Left lung (tissue), 4 donors: ENCODE measurements at regions not wholly inside any gene's neighbourhood (a gene's known extent, or its start where the extent isn't known, plus 50 kb on each side); places are given as distances from the start of the nearest gene placed in this dataset.
"Not testable (repeated sequence)": the region's sequence is repeated elsewhere in the genome, so short reads cannot be mapped to it uniquely, and the experiment has no call there.

ENCODE experiments used
- ATAC-seq: fragments of 200-7000 bp; cut with Tn5 transposase; one replicate; pipeline ENCODE4 v1.9.1; 2020; ENCODE audit warnings: moderate library complexity
- DNase-seq, 4 donors: peaks; one replicate each; pipeline ENCODE4 v3.0.0-alpha.2; 2013 to 2020
- H3K27ac ChIP-seq, 2 donors: fragments of 200-600 bp; sonication (generic) in 1 of 2; one replicate each; pipeline versions ENCODE4 v1.5.0 to v1.8.0; 2020 to 2021
- H3K27me3 ChIP-seq, 2 donors: fragments of 200-600 bp; sonication (generic) in 1 of 2; one replicate each; pipeline versions ENCODE4 v1.5.0 to v1.8.0; 2020 to 2021
- H3K36me3 ChIP-seq, 2 donors: fragments of 200-600 bp; sonication (generic) in 1 of 2; one replicate each; pipeline versions ENCODE4 v1.5.0 to v1.8.0; 2020 to 2021
- H3K4me1 ChIP-seq, 2 donors: fragments of 200-600 bp; one replicate each; pipeline ENCODE4 v1.8.0; 2021
- H3K4me3 ChIP-seq, 2 donors: fragments of 200-600 bp; sonication (generic) in 1 of 2; one replicate each; pipeline versions ENCODE4 v1.5.0 to v1.8.0; 2020 to 2021; ENCODE audit warnings: mild to moderate bottlenecking in 1 of 2
- H3K9me3 ChIP-seq, 2 donors: fragments of 200-600 bp; sonication (generic) in 1 of 2; one replicate each; pipeline versions ENCODE4 v1.5.0 to v1.8.0; 2020 to 2021
- intact Hi-C, 2 donors: fragments of 100-400 bp; cut with DNase I; formaldehyde crosslinking; loops; one replicate each; pipeline versions ENCODE4 v1.11.2 to v1.14.2; 2022
- TF ChIP-seq, protein P1 (sequence below), 2 donors: fragments of 200-600 bp; sonication (generic) in 1 of 2; IDR thresholded peaks; one replicate each; pipeline versions ENCODE4 v1.5.0 to v1.8.0; 2021; ENCODE audit warnings: antibody characterized with exemption in 2 of 2
- donor health status: DM: no; HTN: yes; CAD: no.
- donor health status: DM: no; HTN: no; CAD: no.

DNA sequence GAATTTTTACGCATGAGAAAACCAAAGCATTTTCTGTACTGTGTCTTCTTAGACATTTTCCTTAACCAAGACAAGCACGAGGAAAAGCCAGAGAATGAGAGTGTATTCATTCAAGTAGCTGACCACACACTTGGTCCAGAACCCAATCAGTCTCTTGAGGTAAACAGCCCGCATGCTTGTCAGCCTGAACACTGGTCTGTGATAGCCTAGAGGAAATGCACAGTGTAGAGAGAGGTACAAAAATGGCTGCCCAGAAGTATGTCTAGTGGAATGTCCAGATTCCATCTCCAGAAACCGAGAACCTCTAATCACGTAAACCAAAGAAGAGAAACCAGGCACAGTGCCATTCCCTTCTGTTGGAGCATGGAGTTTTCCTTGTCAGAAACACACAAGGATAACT, 80.0 kb upstream of the SNX2 start:
- ATAC-seq: no peak
- intact Hi-C loops: no loop called here

DNA sequence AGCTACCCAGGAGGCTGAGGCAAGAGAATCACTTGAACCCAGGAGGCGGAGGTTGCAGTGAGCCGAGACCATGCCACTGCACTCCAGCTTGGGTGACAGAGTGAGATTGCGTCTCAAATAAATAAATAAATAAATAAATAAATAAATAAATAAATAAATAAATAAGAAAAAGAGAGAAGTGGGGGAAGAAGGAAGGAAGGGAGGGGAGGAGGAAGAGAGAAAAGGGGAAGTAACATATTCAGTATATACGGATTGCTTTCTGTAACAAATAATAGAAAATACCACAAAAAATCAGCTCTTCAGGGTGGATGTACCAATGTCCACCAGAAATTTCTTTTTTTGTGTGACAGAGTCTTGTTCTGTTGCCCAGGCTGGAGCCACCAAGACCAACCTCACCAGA, 78.1 kb upstream of the SNX2 start:
- H3K36me3 ChIP-seq, H3K9me3 ChIP-seq, DNase-seq, H3K27me3 ChIP-seq, H3K27ac ChIP-seq, intact Hi-C loops, H3K4me1 ChIP-seq, H3K4me3 ChIP-seq: not testable (repeated sequence)
- ATAC-seq: peak; percentile 37

More for the DNA sequence above, 80.0 kb upstream of the SNX2 start:
- no peak for DNase-seq
- no peaks in the 10 kb centered on the region for H3K36me3 ChIP-seq
- no peak overlapping the region for H3K27ac ChIP-seq
- TF ChIP-seq, protein P1, sequence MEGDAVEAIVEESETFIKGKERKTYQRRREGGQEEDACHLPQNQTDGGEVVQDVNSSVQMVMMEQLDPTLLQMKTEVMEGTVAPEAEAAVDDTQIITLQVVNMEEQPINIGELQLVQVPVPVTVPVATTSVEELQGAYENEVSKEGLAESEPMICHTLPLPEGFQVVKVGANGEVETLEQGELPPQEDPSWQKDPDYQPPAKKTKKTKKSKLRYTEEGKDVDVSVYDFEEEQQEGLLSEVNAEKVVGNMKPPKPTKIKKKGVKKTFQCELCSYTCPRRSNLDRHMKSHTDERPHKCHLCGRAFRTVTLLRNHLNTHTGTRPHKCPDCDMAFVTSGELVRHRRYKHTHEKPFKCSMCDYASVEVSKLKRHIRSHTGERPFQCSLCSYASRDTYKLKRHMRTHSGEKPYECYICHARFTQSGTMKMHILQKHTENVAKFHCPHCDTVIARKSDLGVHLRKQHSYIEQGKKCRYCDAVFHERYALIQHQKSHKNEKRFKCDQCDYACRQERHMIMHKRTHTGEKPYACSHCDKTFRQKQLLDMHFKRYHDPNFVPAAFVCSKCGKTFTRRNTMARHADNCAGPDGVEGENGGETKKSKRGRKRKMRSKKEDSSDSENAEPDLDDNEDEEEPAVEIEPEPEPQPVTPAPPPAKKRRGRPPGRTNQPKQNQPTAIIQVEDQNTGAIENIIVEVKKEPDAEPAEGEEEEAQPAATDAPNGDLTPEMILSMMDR (IDR thresholded peaks at IDR 0.05): no peak
- H3K4me3 ChIP-seq: no peak overlapping the region
- H3K27me3 ChIP-seq: no peaks in the 10 kb centered on the region
- no peaks in the 10 kb centered on the region for H3K4me1 ChIP-seq
- H3K9me3 ChIP-seq: no peaks in the 10 kb centered on the region

DNA sequence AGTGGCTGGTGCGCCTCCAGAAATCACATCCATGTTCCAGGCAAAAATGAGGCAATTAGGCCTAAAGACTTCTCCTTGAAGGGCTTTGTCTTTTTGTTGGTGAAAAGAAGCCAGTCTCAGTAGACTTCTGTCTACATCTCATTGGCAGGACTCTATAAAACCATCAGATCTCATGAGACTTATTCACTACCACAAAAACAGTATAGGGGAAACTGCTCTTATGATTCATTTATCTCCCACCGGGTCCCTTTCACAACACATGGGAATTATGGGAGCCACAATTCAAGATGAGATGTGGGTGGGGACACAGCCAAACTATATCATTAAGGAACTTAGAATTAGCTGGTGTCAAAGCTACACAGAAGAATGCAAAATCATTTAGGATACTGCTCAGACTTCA, 77.7 kb upstream of the SNX2 start:
- TF ChIP-seq, protein P1 (IDR thresholded peaks at IDR 0.05): no peak
- Histone ChIP-seq H3K36me3 (no peaks in the 10 kb centered on the region), H3K4me3 (no peak overlapping the region), H3K4me1 (no peaks in the 10 kb centered on the region), H3K9me3 (no peaks in the 10 kb centered on the region), H3K27ac (no peak overlapping the region), H3K27me3 (no peaks in the 10 kb centered on the region)
- ATAC-seq (no peak), DNase-seq (no peak)
- intact Hi-C loops: no loop called here

DNA sequence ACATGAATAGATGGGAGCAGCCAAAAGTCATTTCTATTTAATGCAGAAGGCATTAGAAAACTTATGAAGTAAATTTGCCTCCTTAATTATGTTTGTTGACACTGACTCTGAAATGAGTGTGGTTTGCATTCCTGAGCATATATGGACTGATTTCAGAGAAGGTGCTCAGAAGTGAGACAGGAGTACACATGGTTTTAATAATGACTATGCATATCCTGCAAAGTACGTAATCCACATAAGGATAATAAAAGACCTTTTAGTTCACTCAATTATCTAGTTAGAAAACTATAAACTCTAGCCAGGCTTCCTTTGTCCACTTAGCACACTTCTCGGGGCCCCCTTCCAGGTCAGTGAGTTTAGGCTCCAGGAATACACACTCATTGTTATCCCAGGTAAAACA, 75.7 kb upstream of the SNX2 start:
- Histone ChIP-seq H3K9me3 (no peaks in the 10 kb centered on the region), H3K4me3 (no peak overlapping the region), H3K27ac (no peak overlapping the region), H3K36me3 (no peaks in the 10 kb centered on the region), H3K4me1 (no peaks in the 10 kb centered on the region), H3K27me3 (no peaks in the 10 kb centered on the region)
- intact Hi-C loops: no loop called here
- TF ChIP-seq, protein P1 (IDR thresholded peaks at IDR 0.05): no peak
- DNase-seq: no peak
- ATAC-seq: no peak

DNA sequence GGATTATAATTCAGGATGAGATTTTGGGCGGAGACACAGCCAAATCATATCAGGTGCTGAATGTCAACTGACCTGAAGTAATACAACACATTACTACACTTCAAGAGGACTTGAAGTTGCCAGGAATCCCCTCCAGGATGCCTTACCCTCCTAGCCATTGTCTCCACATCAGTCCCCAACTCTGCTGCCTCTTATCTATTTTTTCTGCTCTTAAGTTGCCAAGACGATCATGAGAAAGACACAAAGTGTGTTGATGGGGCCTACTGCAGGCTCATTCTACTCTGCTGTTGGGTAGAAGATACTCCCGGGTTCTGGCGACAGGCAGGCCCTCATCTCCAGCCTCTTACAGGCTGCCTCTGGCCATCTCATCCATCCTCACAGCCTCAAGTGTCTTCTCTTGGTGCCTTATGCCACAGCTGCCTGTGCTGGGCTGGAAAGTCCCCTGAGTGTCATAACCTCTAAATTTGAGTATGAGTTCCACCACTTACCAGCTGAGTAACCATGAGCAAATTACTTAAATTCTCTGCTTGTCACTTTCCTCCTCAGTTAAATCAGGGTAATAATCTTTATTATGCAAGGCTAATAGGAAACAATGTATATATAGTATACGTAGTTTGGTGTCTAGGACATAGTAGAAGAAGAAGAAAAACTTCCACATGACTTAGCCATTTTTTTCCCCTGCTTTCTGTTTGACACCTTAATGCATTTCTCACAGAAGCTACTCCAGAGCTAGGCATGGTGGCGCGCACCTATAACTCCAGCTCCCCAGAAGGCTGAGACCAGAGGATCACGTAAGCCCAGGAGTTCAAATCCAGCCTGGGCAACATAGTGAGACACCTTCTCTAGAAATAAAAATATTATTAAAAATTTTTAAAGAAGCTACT, 73.0 kb upstream of the SNX2 start:
- intact Hi-C loops: no loop called here
- DNase-seq (no peak), ATAC-seq (no peak)
- Histone ChIP-seq H3K27me3 (no peaks in the 10 kb centered on the region), H3K9me3 (no peaks in the 10 kb centered on the region), H3K4me3 (no peak overlapping the region), H3K36me3 (no peaks in the 10 kb centered on the region), H3K27ac (no peak overlapping the region), H3K4me1 (no peaks in the 10 kb centered on the region)
- TF ChIP-seq, protein P1 (IDR thresholded peaks at IDR 0.05): no peak

DNA sequence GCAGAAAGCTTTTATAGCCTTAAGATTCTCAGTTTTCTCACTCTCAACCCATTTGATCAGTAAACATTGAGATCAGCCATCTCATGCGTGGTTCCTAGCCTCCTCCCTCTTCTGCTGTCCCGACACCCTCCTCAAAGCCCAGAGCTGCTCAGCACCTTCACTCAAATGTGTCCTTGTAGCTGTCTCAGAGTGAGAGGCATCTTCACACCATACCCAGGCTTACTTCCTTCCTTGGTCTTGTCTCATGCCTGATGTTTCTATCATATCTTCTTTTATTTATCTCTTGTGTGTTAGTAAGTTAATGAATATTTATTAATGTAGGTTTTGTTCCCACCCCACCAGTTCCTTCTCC, 72.4 kb upstream of the SNX2 start:
- intact Hi-C loops: no loop called here
- Histone ChIP-seq H3K4me1 (no peaks in the 10 kb centered on the region), H3K27me3 (no peaks in the 10 kb centered on the region), H3K9me3 (no peaks in the 10 kb centered on the region), H3K36me3 (no peaks in the 10 kb centered on the region), H3K4me3 (no peak overlapping the region), H3K27ac (no peak overlapping the region)
- DNase-seq: no peak
- TF ChIP-seq, protein P1 (IDR thresholded peaks at IDR 0.05): no peak
- no peak for ATAC-seq
